H1 (cell line): ENCODE measurements at regions not wholly inside any gene's neighbourhood (a gene's known extent, or its start where the extent isn't known, plus 50 kb on each side); places are given as distances from the start of the nearest gene placed in this dataset.

Source experiments
- CTCF ChIA-PET: fragments of 300-600 bp; sonication (Branson Sonifier 250); formaldehyde crosslinking; loops from one replicate; lab custom pipeline; 2021; ENCODE audit not compliant: partially characterized antibody; lab: Charles Lee
- POLR2A ChIA-PET: fragments of 300-600 bp; sonication (Branson Sonifier 250); formaldehyde crosslinking; loops from one replicate; lab custom pipeline; 2021; ENCODE audit warnings: inconsistent platforms; ENCODE audit not compliant: partially characterized antibody; lab: Charles Lee
- DNase-seq, 2 experiments: peaks; one replicate each; pipeline versions ENCODE4 v3.0.0 to v3.0.0-alpha.2; 2010 to 2022; ENCODE audit warnings: low spot score in 2 of 2, low read depth in 1 of 2, mixed read lengths in 1 of 2
- FAIRE-seq: peaks from 2 replicates; lab custom pipeline; 2011; peaks lifted over from hg19 to GRCh38; lab: Jason Lieb, UNC
- H2AFZ ChIP-seq: 2 replicates; pipeline ENCODE4 v1.8.1; 2012; ENCODE audit warnings: low read length, inconsistent platforms
- H2AK5ac ChIP-seq: 2 replicates; pipeline ENCODE4 v1.6.1; 2013; ENCODE audit warnings: low read depth, low read length
- H2BK120ac ChIP-seq: replicated peaks from 2 replicates; pipeline ENCODE3; 2013; ENCODE audit warnings: low read depth, low read length, inconsistent platforms
- H2BK12ac ChIP-seq: 2 replicates; pipeline ENCODE4 v1.6.1; 2013; ENCODE audit warnings: low read depth, low read length
- H2BK15ac ChIP-seq: 2 replicates; pipeline ENCODE4 v1.6.1; 2013; ENCODE audit warnings: low read length
- H2BK20ac ChIP-seq: 2 replicates; pipeline ENCODE4 v1.6.1; 2013; ENCODE audit warnings: low read length
- H2BK5ac ChIP-seq: 2 replicates; pipeline ENCODE4 v1.6.1; 2013; ENCODE audit warnings: low read depth, low read length
- H3K14ac ChIP-seq: 2 replicates; pipeline ENCODE4 v1.6.1; 2013; ENCODE audit warnings: inconsistent platforms; ENCODE audit not compliant: insufficient read length
- H3K18ac ChIP-seq: 2 replicates; pipeline ENCODE4 v1.6.1; 2013; ENCODE audit warnings: low read length; ENCODE audit errors: extremely low read depth
- H3K23ac ChIP-seq: 2 replicates; pipeline ENCODE4 v1.6.1; 2013; ENCODE audit warnings: inconsistent platforms; ENCODE audit not compliant: insufficient read length
- H3K23me2 ChIP-seq: 2 replicates; pipeline ENCODE4 v1.6.1; 2013; ENCODE audit warnings: low read depth, low read length
- H3K27ac ChIP-seq: 2 replicates; pipeline ENCODE4 v1.6.1; 2011; ENCODE audit warnings: low read depth, low read length, inconsistent platforms
- H3K27me3 ChIP-seq, 4 experiments: replicated peaks in 1 of 4; 1 replicate in 1 of 4; 2 replicates in 3 of 4; pipeline versions ENCODE4 v1.6.1 to v1.8.1; 2011 to 2013; ENCODE audit warnings: low read length in 3 of 4, mild to moderate bottlenecking in 3 of 4, inconsistent platforms in 2 of 4, mixed read lengths in 2 of 4, moderate library complexity in 1 of 4; ENCODE audit not compliant: control insufficient read depth in 3 of 4, insufficient read depth in 3 of 4; ENCODE audit errors: extremely low read depth in 1 of 4
- H3K36me3 ChIP-seq, 4 experiments: 2 replicates each; pipeline versions ENCODE4 v1.6.1 to v1.8.1; 2011 to 2013; ENCODE audit warnings: mild to moderate bottlenecking in 4 of 4, low read length in 3 of 4, moderate library complexity in 2 of 4, control low read depth in 1 of 4, inconsistent platforms in 1 of 4; ENCODE audit not compliant: insufficient read depth in 4 of 4, control insufficient read depth in 2 of 4
- H3K4ac ChIP-seq: replicated peaks from 2 replicates; pipeline ENCODE3; 2013; ENCODE audit warnings: low read length, low read depth, mixed read lengths, inconsistent platforms; ENCODE audit not compliant: insufficient read length
- H3K4me1 ChIP-seq, 4 experiments: replicated peaks in 1 of 4; 1 replicate in 1 of 4; 2 replicates in 3 of 4; pipeline versions ENCODE4 v1.6.1 to v1.8.1; 2011 to 2013; ENCODE audit warnings: low read length in 3 of 4, inconsistent platforms in 2 of 4, mixed read lengths in 1 of 4; ENCODE audit not compliant: insufficient read depth in 4 of 4, control insufficient read depth in 3 of 4
- H3K4me2 ChIP-seq, 2 experiments: 2 replicates each; pipeline versions ENCODE4 v1.6.1 to v1.8.1; 2011 to 2013; ENCODE audit warnings: low read depth in 2 of 2, low read length in 2 of 2, control low read depth in 1 of 2, inconsistent platforms in 1 of 2, mild to moderate bottlenecking in 1 of 2; ENCODE audit not compliant: insufficient read depth in 1 of 2
- H3K4me3 ChIP-seq, 4 experiments: fragments of 200-600, 300-600 bp in 1 of 4; sonication (generic), shearing (Covaris generic), sonication (Bioruptor Twin) in 1 of 4; 2 replicates each; pipeline versions ENCODE4 v1.5.1 to v1.8.1; 2011 to 2016; ENCODE audit warnings: low read length in 4 of 4, low read depth in 3 of 4, control low read depth in 2 of 4, inconsistent platforms in 2 of 4, mild to moderate bottlenecking in 2 of 4, mixed read lengths in 1 of 4, moderate library complexity in 1 of 4; ENCODE audit not compliant: insufficient read depth in 2 of 4; ENCODE audit errors: extremely low read depth in 1 of 4
- H3K56ac ChIP-seq: replicated peaks from 2 replicates; pipeline ENCODE3; 2013; ENCODE audit warnings: low read depth, mild to moderate bottlenecking, mixed read lengths, low read length, inconsistent platforms; ENCODE audit not compliant: insufficient read length
- H3K79me1 ChIP-seq: 2 replicates; pipeline ENCODE4 v1.6.1; 2013; ENCODE audit warnings: low read depth, low read length, control low read depth
- H3K79me2 ChIP-seq, 2 experiments: 2 replicates each; pipeline versions ENCODE4 v1.6.1 to v1.8.1; 2012 to 2013; ENCODE audit warnings: low read length in 2 of 2, mild to moderate bottlenecking in 2 of 2, inconsistent platforms in 1 of 2; ENCODE audit not compliant: insufficient read depth in 2 of 2, control insufficient read depth in 1 of 2
- H3K9ac ChIP-seq, 4 experiments: replicated peaks in 1 of 4; 1 replicate in 1 of 4; 2 replicates in 3 of 4; pipeline versions ENCODE4 v1.6.1 to v1.8.1; 2011 to 2013; ENCODE audit warnings: low read depth in 3 of 4, low read length in 3 of 4, control low read depth in 2 of 4, mild to moderate bottlenecking in 2 of 4, moderate library complexity in 2 of 4, inconsistent platforms in 1 of 4; ENCODE audit errors: extremely low read depth in 1 of 4
- H3K9me3 ChIP-seq, 2 experiments: 2 replicates each; pipeline versions ENCODE4 v1.6.1 to v1.8.1; 2012 to 2013; ENCODE audit warnings: mild to moderate bottlenecking in 2 of 2, moderate library complexity in 2 of 2, control low read depth in 1 of 2, inconsistent platforms in 1 of 2, low read depth in 1 of 2, low read length in 1 of 2, mixed read lengths in 1 of 2; ENCODE audit not compliant: insufficient read depth in 2 of 2
- H4K20me1 ChIP-seq, 2 experiments: replicated peaks in 1 of 2; 2 replicates each; pipeline versions ENCODE3 to v1.8.1; 2011 to 2013; ENCODE audit warnings: inconsistent platforms in 2 of 2, low read length in 2 of 2, mild to moderate bottlenecking in 1 of 2; ENCODE audit not compliant: insufficient read depth in 2 of 2, control insufficient read depth in 1 of 2
- H4K5ac ChIP-seq: 2 replicates; pipeline ENCODE4 v1.6.1; 2013; ENCODE audit warnings: low read length, low read depth, mixed read lengths, inconsistent platforms; ENCODE audit not compliant: insufficient read length
- H4K8ac ChIP-seq: 2 replicates; pipeline ENCODE4 v1.8.0; 2013; ENCODE audit warnings: mild to moderate bottlenecking, moderate library complexity, low read length, inconsistent platforms; ENCODE audit not compliant: insufficient read depth; ENCODE audit errors: extremely low read depth
- H4K91ac ChIP-seq: replicated peaks from 2 replicates; pipeline ENCODE3; 2013; ENCODE audit warnings: low read length, mixed read lengths, inconsistent platforms; ENCODE audit not compliant: insufficient read length
- ASH2L ChIP-seq: fragments of 200-600, 300-600 bp; sonication (generic); IDR thresholded peaks from one replicate; pipeline ENCODE4 v1.7.1; 2017; ENCODE audit warnings: low read length
- CBX8 ChIP-seq: fragments of 300-800, 300-1000 bp; sonication (generic); IDR thresholded peaks from 2 replicates; pipeline ENCODE4 v1.7.1; 2016; ENCODE audit warnings: low read depth, low read length, borderline replicate concordance
- CREB1 ChIP-seq: IDR thresholded peaks from 2 replicates; pipeline ENCODE4 v1.6.1; 2012; ENCODE audit warnings: inconsistent platforms
- E2F6 ChIP-seq: IDR thresholded peaks from 2 replicates; pipeline ENCODE4 v1.6.1; 2012; ENCODE audit warnings: inconsistent platforms
- EZH2 ChIP-seq: fragments of 200-600 bp; sonication (generic); IDR thresholded peaks from 2 replicates; pipeline ENCODE4 v1.7.1; 2012; ENCODE audit warnings: low read depth, mild to moderate bottlenecking, moderate library complexity, low read length, inconsistent platforms; ENCODE audit not compliant: severe bottlenecking
- NRF1 ChIP-seq: IDR thresholded peaks from 2 replicates; pipeline ENCODE4 v1.6.1; 2011; ENCODE audit warnings: mild to moderate bottlenecking, low read depth, low read length, improper control_type of control experiment
- RBBP5 ChIP-seq: IDR thresholded peaks from 2 replicates; pipeline ENCODE4 v1.7.1; 2012; ENCODE audit warnings: low read depth, mild to moderate bottlenecking, inconsistent platforms, low read length, moderate library complexity, borderline replicate concordance
- SUZ12 ChIP-seq: fragments of 200-600 bp; sonication (generic); IDR thresholded peaks from 2 replicates; pipeline ENCODE4 v1.6.1; 2012; ENCODE audit warnings: mild to moderate bottlenecking, inconsistent platforms, low read length, moderate library complexity, mixed read lengths
- TAF1 ChIP-seq: IDR thresholded peaks from 2 replicates; pipeline ENCODE4 v1.6.1; 2011; ENCODE audit warnings: mild to moderate bottlenecking, low read depth, low read length
- WGBS, 2 experiments: shearing (Covaris generic) in 1 of 2; methylation state at CpG; one replicate each; pipeline versions ENCODE4 v1.1.6 to v1.1.7; 2013 to 2015; ENCODE audit warnings: low lambda C conversion rate in 2 of 2, mixed read lengths in 2 of 2, inconsistent platforms in 1 of 2, low coverage in 1 of 2, missing lambda C conversion rate in 1 of 2; ENCODE audit not compliant: insufficient replicate concordance in 2 of 2, insufficient coverage in 1 of 2, insufficient read length in 1 of 2; ENCODE audit errors: extremely low coverage in 1 of 2, missing lambda C conversion rate in 1 of 2; 5-methylcytosine and 5-hydroxymethylcytosine counted together
- TF ChIP-seq, protein P1 (sequence below): IDR thresholded peaks from 2 replicates; pipeline ENCODE4 v1.6.1; 2011; ENCODE audit warnings: low read length, improper control_type of control experiment

DNA sequence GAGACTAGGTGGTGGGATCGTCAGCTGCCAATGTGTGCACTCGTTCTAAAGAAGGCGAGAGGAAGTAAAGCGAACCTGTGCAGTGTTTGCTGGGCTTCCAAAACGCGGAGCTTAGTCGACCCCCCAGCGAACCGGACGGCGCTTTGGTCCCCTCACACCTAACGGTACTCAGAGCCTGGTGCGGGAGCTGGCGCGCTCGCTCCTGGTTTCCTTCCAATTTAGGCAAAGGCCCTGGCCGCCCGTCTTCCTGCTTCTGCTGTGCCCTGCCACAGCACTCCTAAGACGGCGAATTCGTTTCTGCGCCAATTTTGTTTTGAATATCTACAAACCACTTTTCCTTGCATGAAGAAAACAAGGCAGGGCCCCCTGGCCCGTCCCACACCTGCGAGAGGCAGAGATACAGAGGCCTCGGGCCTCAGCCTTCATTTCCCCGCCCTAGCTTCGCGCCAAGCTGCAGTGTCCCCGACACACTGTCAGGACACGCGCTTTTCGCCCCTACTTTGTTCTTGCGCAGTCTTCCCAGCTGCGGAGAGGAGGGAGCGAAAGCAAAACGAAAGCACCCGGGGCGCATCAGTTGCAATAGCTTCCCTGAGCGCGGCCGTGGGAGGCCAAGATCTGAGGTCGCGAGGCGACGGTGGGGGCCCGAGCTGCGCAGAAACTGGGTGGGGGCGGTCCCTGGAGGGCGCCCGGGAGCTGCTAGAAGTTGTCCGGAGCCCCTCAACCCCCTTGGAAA lies 111.9 kb downstream of the KCNRG start:
- peak in 1 of 2 experiments; percentile 71 for DNase-seq
- H4K8ac ChIP-seq, result 0 out of 2 replicates have a peak overlapping the region, but pooled peaks have one; percentile 22
- POLR2A ChIA-PET, result interaction anchor here (1.4 to 6.9 kb wide), 5 partner anchors 14 to 128 kb away, joined by 3 to 52 read pairs (median 7); partner anchors contain the start of gene TRIM13
- H2BK5ac ChIP-seq, result no peak overlapping the region
- H3K23ac ChIP-seq, result no peak overlapping the region
- no peak overlapping the region for H3K14ac ChIP-seq
- CTCF ChIA-PET, result interaction anchor here (0.7 to 2.8 kb wide), 10 partner anchors 10 to 673 kb away, joined by 3 to 13 read pairs (median 4); partner anchors contain the start of gene TRIM13
- no peak overlapping the region for H2BK15ac ChIP-seq
- H3K27me3 ChIP-seq, result peaks cover 50 to 83% (median 77%) of the 10 kb centered on the region in 4 experiments
- H4K20me1 ChIP-seq, result peaks cover 8 to 10% of the 10 kb centered on the region in 2 experiments
- no peak overlapping the region for H3K56ac ChIP-seq
- no peak overlapping the region for H3K9ac ChIP-seq
- 3% methylated on average over 51 of the region's 51 CpGs; no CpG with 5 or more reads in 1 of the 2 experiments for WGBS, 2 experiments
- H2BK120ac ChIP-seq, result no peak overlapping the region
- FAIRE-seq, result no peak
- no peaks in the 10 kb centered on the region for H3K79me1 ChIP-seq
- no peak overlapping the region for H4K5ac ChIP-seq
- peak overlapping the region; percentile 82 to 98 for H3K4me2 ChIP-seq
- H3K4me3 ChIP-seq, result peak overlapping the region; percentile 70 to 85 (median 72); a peak in 7 of 8 replicates
- peaks cover 8 to 39% (median 26%) of the 10 kb centered on the region in 4 experiments for H3K4me1 ChIP-seq
- H3K36me3 ChIP-seq, result no peaks in the 10 kb centered on the region
- no peaks in the 10 kb centered on the region for H3K79me2 ChIP-seq
- H3K27ac ChIP-seq, result no peak overlapping the region
- H3K18ac ChIP-seq, result peak overlapping the region; percentile 27; the same call in 1 of the 2 replicates
- peaks cover 29% of the 10 kb centered on the region for H3K23me2 ChIP-seq
- H3K9me3 ChIP-seq, result no peaks in the 10 kb centered on the region
- 0 out of 2 replicates have a peak overlapping the region, but pooled peaks have one; percentile 28 for H2BK12ac ChIP-seq
- H3K4ac ChIP-seq, result no peak overlapping the region
- H2AFZ ChIP-seq, result no peak overlapping the region
- H4K91ac ChIP-seq, result no peak overlapping the region
- no peak overlapping the region for H2BK20ac ChIP-seq
- H2AK5ac ChIP-seq, result no peak overlapping the region
- TF ChIP-seq TAF1 (0 out of 2 replicates have a peak, but pooled peaks have one; percentile 25), RBBP5 (peak; percentile 45; the same call in 1 of the 2 replicates), EZH2 (peak; percentile 76), SUZ12 (peak; percentile 65), CBX8 (0 out of 2 replicates have a peak, but pooled peaks have one; percentile 71), ASH2L (peak; percentile 9), NRF1 (no peak), CREB1 (no peak), E2F6 (peak; percentile 91)
- TF ChIP-seq, protein P1, sequence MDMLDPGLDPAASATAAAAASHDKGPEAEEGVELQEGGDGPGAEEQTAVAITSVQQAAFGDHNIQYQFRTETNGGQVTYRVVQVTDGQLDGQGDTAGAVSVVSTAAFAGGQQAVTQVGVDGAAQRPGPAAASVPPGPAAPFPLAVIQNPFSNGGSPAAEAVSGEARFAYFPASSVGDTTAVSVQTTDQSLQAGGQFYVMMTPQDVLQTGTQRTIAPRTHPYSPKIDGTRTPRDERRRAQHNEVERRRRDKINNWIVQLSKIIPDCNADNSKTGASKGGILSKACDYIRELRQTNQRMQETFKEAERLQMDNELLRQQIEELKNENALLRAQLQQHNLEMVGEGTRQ, result no peak
